NCI-H2227 (cell line): ENCODE measurements at regions not wholly inside any gene's neighbourhood (a gene's known extent, or its start where the extent isn't known, plus 50 kb on each side); places are given as distances from the start of the nearest gene placed in this dataset.

Source experiments
- DNase-seq: peaks from one replicate; lab custom pipeline; 2025; ENCODE audit not compliant: unreplicated experiment; lab: John Stamatoyannopoulos, UW

- no peak for DNase-seq
Observed at GRCh38 chr20:18992418-18992817, 178.8 kb downstream of the SCP2D1 start.

- DNase-seq = no peak
Observed at GRCh38 chr20:18995455-18995854, 181.9 kb downstream of the SCP2D1 start.

GRCh38 chr20:18999086-18999485 is 185.5 kb downstream of the SCP2D1 start:
- no peak for DNase-seq

- no peak for DNase-seq
Observed at GRCh38 chr20:19000078-19000477, 186.5 kb downstream of the SCP2D1 start.

- DNase-seq = no peak
Observed at GRCh38 chr20:19001177-19001576, 187.6 kb downstream of the SCP2D1 start.

- DNase-seq = no peak
Observed at GRCh38 chr20:19003366-19004336, 190.1 kb downstream of the SCP2D1 start.

- DNase-seq = no peak
Observed at GRCh38 chr20:19004975-19005374, 191.4 kb downstream of the SCP2D1 start.

- no peak for DNase-seq
Observed at GRCh38 chr20:19008497-19008896, 194.9 kb downstream of the SCP2D1 start.

GRCh38 chr20:19009081-19009688 is 195.6 kb downstream of the SCP2D1 start:
- no peak for DNase-seq

- no peak for DNase-seq
Observed at GRCh38 chr20:19012676-19013075, 199.1 kb downstream of the SCP2D1 start.

GRCh38 chr20:19013907-19014306 is 198.5 kb upstream of the SLC24A3 start:
- no peak for DNase-seq

- no peak for DNase-seq
Observed at GRCh38 chr20:19015351-19016139, 196.9 kb upstream of the SLC24A3 start.

GRCh38 chr20:19016140-19016497 is 196.3 kb upstream of the SLC24A3 start:
- no peak for DNase-seq

GRCh38 chr20:19017104-19017690 is 195.2 kb upstream of the SLC24A3 start:
- no peak for DNase-seq

GRCh38 chr20:19018881-19019280 is 193.6 kb upstream of the SLC24A3 start:
- DNase-seq = peak; percentile 18

- DNase-seq = no peak
Observed at GRCh38 chr20:19019734-19020364, 192.6 kb upstream of the SLC24A3 start.

- DNase-seq = no peak
Observed at GRCh38 chr20:19021406-19022117, 190.9 kb upstream of the SLC24A3 start.

- no peak for DNase-seq
Observed at GRCh38 chr20:19022118-19022575, 190.3 kb upstream of the SLC24A3 start.

GRCh38 chr20:19022791-19023448 is 189.5 kb upstream of the SLC24A3 start:
- DNase-seq = no peak
